GM12878 (cell line): ENCODE measurements at regions not wholly inside any gene's neighbourhood (a gene's known extent, or its start where the extent isn't known, plus 50 kb on each side); places are given as distances from the start of the nearest gene placed in this dataset.
A peak's percentile ranks its signal among the peaks of the same experiment; 100 is the strongest.

Experiments used
- ATAC-seq: fragments of 200-7000 bp; cut with Tn5 transposase; 3 replicates; pipeline ENCODE4 v1.9.1; 2020; ENCODE audit warnings: mild to moderate bottlenecking, moderate library complexity
- BruUV-seq: library from RNA; stranded (reverse); fragments of 400-500 nt; replicated peaks from 2 replicates; lab custom pipeline; 2021; lab: Mats Ljungman, UMichigan
- CTCF ChIA-PET: fragments of 300-600 bp; sonication (Branson Sonifier 250); formaldehyde crosslinking; extraction: SDS; loops from one replicate; lab custom pipeline; 2021; ENCODE audit warnings: inconsistent platforms; lab: Yijun Ruan, JAX
- POLR2A ChIA-PET: fragments of 350-600 bp; formaldehyde crosslinking; extraction: SDS; loops from one replicate; lab custom pipeline; 2021; ENCODE audit warnings: inconsistent platforms; lab: Charles Lee
- RAD21 ChIA-PET: fragments of 300-600 bp; sonication (Branson Sonifier 250); formaldehyde crosslinking; loops from one replicate; lab custom pipeline; 2023; ENCODE audit warnings: antibody characterized with exemption; ENCODE audit not compliant: unreplicated experiment; lab: Charles Lee
- SMC1A ChIA-PET: fragments of 300-600 bp; sonication (Branson Sonifier 250); formaldehyde crosslinking; loops from one replicate; lab custom pipeline; 2023; ENCODE audit not compliant: unreplicated experiment, uncharacterized antibody; lab: Charles Lee
- DNase-seq: peaks from one replicate; pipeline ENCODE4 v3.0.0-alpha.2; 2011; ENCODE audit warnings: low read depth, low spot score
- FAIRE-seq: peaks from 3 replicates; lab custom pipeline; 2011; peaks lifted over from hg19 to GRCh38; lab: Jason Lieb, UNC
- H2AFZ ChIP-seq: 2 replicates; pipeline ENCODE4 v1.6.0; 2011; ENCODE audit warnings: low read depth, low read length, control low read depth; ENCODE audit not compliant: control insufficient read depth
- H3K27ac ChIP-seq: 2 replicates; pipeline ENCODE4 v1.5.1; 2011; ENCODE audit warnings: control low read depth; ENCODE audit not compliant: control insufficient read depth, insufficient read depth
- H3K27me3 ChIP-seq, 2 experiments: replicated peaks in 1 of 2; 2 replicates each; pipeline versions ENCODE4 v1.6.0 to v1.6.1; 2011; ENCODE audit warnings: low read length in 1 of 2; ENCODE audit not compliant: control insufficient read depth in 2 of 2, insufficient read depth in 2 of 2
- H3K36me3 ChIP-seq, 2 experiments: 2 replicates each; pipeline ENCODE4 v1.5.1; 2011; ENCODE audit warnings: low read length in 1 of 2; ENCODE audit not compliant: control insufficient read depth in 2 of 2, insufficient read depth in 2 of 2
- H3K4me1 ChIP-seq: 2 replicates; pipeline ENCODE4 v1.6.1; 2011; ENCODE audit warnings: mild to moderate bottlenecking, low read length, moderate library complexity, mixed read lengths; ENCODE audit not compliant: control insufficient read depth, insufficient read depth
- H3K4me2 ChIP-seq: 2 replicates; pipeline ENCODE4 v1.6.0; 2011; ENCODE audit warnings: control low read depth; ENCODE audit not compliant: control insufficient read depth, insufficient read depth
- H3K4me3 ChIP-seq: fragments of 200-600 bp; sonication (generic); 2 replicates; pipeline ENCODE4 v1.5.1; 2016
- H3K79me2 ChIP-seq: 2 replicates; pipeline ENCODE4 v1.6.0; 2011; ENCODE audit warnings: low read length; ENCODE audit not compliant: control insufficient read depth, insufficient read depth
- H3K9ac ChIP-seq: 2 replicates; pipeline ENCODE4 v1.8.0; 2011; ENCODE audit warnings: low read length, control low read depth, mixed read lengths; ENCODE audit not compliant: control insufficient read depth, insufficient read depth
- H3K9me3 ChIP-seq: replicated peaks from 3 replicates; pipeline ENCODE4 v1.5.1; 2011; ENCODE audit warnings: mild to moderate bottlenecking, low read length; ENCODE audit not compliant: control insufficient read depth, insufficient read depth
- H4K20me1 ChIP-seq: 2 replicates; pipeline ENCODE4 v1.6.0; 2011; ENCODE audit not compliant: control insufficient read depth, insufficient read depth
- BCL11A ChIP-seq: IDR thresholded peaks from 2 replicates; pipeline ENCODE4 v1.6.1; 2011; ENCODE audit warnings: low read depth, low read length
- CREB1 ChIP-seq: IDR thresholded peaks from 2 replicates; pipeline ENCODE4 v1.6.1; 2012; ENCODE audit warnings: low read depth, mild to moderate bottlenecking, inconsistent platforms
- KDM1A ChIP-seq: fragments of 200-600 bp; sonication (generic); IDR thresholded peaks from 2 replicates; pipeline ENCODE4 v1.6.1; 2016; ENCODE audit warnings: borderline replicate concordance
- MEF2A ChIP-seq: IDR thresholded peaks from 2 replicates; pipeline ENCODE4 v1.6.1; 2011; ENCODE audit warnings: low read depth, mild to moderate bottlenecking, low read length, moderate library complexity; ENCODE audit not compliant: insufficient read depth
- MYB ChIP-seq: fragments of 150-350 bp; IDR thresholded peaks from 2 replicates; pipeline ENCODE4 v1.6.1; 2014; ENCODE audit warnings: mild to moderate bottlenecking, low read depth, low read length, borderline replicate concordance
- POLR2AphosphoS5 ChIP-seq: IDR thresholded peaks from 2 replicates; pipeline ENCODE4 v1.6.1; 2011; ENCODE audit warnings: mild to moderate bottlenecking, low read length, inconsistent platforms
- RELA ChIP-seq: fragments of 450-650 bp; IDR thresholded peaks from 2 replicates; pipeline ENCODE4 v1.8.0; 2014; ENCODE audit warnings: borderline replicate concordance; ENCODE audit not compliant: partially characterized antibody
- ZBED1 ChIP-seq: IDR thresholded peaks from 2 replicates; pipeline ENCODE4 v1.6.1; 2016; ENCODE audit warnings: borderline replicate concordance
- WGBS: methylation state at CpG from one replicate; pipeline ENCODE4 v1.1.6; 2016; ENCODE audit warnings: low lambda C conversion rate; ENCODE audit not compliant: insufficient replicate concordance, insufficient coverage; ENCODE audit errors: missing lambda C conversion rate; 5-methylcytosine and 5-hydroxymethylcytosine counted together
- in situ Hi-C: fragments of 300-500 bp; cut with MboI; formaldehyde crosslinking; loops from 9 replicates; pipeline ENCODE4 v1.14.3; 2018; ENCODE audit warnings: mixed read lengths
- intact Hi-C: fragments of 100-400 bp; cut with micrococcal nuclease; formaldehyde crosslinking; loops from one replicate; pipeline ENCODE4 v1.14.2; 2022; ENCODE audit not compliant: unreplicated experiment
- TF ChIP-seq, protein P1 (sequence below): IDR thresholded peaks from 2 replicates; pipeline ENCODE4 v1.6.1; 2012; ENCODE audit warnings: low read depth, low read length, improper control_type of control experiment
- TF ChIP-seq, protein P2 (sequence below): fragments of 450-650 bp; formaldehyde crosslinking; IDR thresholded peaks from 2 replicates; pipeline ENCODE4 v1.4.0; 2022; ENCODE audit warnings: mild to moderate bottlenecking, moderate library complexity
- TF ChIP-seq, protein P3 (sequence below): IDR thresholded peaks from 2 replicates; pipeline ENCODE4 v1.6.1; 2012; ENCODE audit warnings: low read depth, low read length, improper control_type of control experiment
- TF ChIP-seq, protein P4 (sequence below): fragments of 450-650 bp; IDR thresholded peaks from 2 replicates; pipeline ENCODE4 v1.6.1; 2017; ENCODE audit warnings: mild to moderate bottlenecking, moderate library complexity

DNA sequence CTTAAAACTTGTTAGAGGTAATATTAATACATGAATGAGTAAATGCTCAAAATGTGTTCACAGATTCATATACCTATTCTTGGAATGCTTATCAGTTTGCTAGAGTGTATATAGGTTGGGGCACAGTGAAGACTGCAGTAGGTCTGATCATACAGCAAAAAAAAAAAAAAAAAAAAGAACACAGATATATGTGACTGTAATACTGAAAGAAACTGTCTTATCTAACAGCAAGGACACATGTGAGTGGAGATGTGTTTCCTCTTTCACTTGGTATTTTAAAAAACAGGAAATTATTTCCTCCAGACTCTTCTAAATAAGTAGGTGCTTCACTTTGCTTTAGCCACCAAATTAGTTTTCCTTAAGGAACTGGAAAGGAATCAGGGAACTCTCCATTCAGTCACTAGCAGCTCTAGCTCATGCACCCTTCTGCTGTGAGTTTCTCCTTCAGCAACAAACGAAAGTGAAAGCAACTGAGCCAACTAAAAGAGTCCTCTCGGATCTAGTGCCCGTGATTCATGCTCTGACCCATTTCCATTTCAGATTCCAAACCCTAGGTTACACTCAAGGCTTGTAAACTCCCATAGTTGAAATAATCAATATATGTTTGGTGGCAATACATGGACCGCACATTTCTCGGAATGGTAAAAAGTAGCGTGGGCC is 98.5 kb downstream of the DSEL start:
- H3K36me3 ChIP-seq: no peaks in the 10 kb centered on the region
- ATAC-seq: peak; percentile 88
- no TSS peak for BruUV-seq
- H2AFZ ChIP-seq: peak overlapping the region; percentile 63
- peak; percentile 5 for DNase-seq
- ChIA-PET SMC1A (interaction anchor here (0.6 kb wide), 1 partner anchor 249 kb away, joined by 3 read pairs; no protein-coding TSS in a partner anchor), CTCF (no interaction called here), RAD21 (no interaction called here), POLR2A (no interaction called here)
- H3K4me1 ChIP-seq: no peaks in the 10 kb centered on the region
- TF ChIP-seq POLR2AphosphoS5 (no peak), KDM1A (no peak), BCL11A (no peak), MEF2A (no peak), CREB1 (no peak), ZBED1 (no peak), RELA (no peak), MYB (no peak)
- TF ChIP-seq, protein P1, sequence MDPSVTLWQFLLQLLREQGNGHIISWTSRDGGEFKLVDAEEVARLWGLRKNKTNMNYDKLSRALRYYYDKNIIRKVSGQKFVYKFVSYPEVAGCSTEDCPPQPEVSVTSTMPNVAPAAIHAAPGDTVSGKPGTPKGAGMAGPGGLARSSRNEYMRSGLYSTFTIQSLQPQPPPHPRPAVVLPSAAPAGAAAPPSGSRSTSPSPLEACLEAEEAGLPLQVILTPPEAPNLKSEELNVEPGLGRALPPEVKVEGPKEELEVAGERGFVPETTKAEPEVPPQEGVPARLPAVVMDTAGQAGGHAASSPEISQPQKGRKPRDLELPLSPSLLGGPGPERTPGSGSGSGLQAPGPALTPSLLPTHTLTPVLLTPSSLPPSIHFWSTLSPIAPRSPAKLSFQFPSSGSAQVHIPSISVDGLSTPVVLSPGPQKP: no peak
- TF ChIP-seq, protein P2, sequence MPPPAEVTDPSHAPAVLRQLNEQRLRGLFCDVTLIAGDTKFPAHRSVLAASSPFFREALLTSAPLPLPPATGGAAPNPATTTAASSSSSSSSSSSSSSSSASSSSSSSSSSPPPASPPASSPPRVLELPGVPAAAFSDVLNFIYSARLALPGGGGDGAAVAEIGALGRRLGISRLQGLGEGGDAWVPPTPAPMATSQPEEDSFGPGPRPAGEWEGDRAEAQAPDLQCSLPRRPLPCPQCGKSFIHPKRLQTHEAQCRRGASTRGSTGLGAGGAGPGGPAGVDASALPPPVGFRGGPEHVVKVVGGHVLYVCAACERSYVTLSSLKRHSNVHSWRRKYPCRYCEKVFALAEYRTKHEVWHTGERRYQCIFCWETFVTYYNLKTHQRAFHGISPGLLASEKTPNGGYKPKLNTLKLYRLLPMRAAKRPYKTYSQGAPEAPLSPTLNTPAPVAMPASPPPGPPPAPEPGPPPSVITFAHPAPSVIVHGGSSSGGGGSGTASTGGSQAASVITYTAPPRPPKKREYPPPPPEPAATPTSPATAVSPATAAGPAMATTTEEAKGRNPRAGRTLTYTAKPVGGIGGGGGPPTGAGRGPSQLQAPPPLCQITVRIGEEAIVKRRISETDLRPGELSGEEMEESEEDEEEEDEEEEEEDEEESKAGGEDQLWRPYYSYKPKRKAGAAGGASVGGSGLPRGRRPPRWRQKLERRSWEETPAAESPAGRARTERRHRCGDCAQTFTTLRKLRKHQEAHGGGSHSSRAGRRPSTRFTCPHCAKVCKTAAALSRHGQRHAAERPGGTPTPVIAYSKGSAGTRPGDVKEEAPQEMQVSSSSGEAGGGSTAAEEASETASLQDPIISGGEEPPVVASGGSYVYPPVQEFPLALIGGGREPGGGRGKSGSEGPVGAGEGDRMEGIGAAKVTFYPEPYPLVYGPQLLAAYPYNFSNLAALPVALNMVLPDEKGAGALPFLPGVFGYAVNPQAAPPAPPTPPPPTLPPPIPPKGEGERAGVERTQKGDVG (CRISPR knock-in tag): no peak
- TF ChIP-seq, protein P3, sequence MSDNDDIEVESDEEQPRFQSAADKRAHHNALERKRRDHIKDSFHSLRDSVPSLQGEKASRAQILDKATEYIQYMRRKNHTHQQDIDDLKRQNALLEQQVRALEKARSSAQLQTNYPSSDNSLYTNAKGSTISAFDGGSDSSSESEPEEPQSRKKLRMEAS: no peak
- TF ChIP-seq, protein P4, sequence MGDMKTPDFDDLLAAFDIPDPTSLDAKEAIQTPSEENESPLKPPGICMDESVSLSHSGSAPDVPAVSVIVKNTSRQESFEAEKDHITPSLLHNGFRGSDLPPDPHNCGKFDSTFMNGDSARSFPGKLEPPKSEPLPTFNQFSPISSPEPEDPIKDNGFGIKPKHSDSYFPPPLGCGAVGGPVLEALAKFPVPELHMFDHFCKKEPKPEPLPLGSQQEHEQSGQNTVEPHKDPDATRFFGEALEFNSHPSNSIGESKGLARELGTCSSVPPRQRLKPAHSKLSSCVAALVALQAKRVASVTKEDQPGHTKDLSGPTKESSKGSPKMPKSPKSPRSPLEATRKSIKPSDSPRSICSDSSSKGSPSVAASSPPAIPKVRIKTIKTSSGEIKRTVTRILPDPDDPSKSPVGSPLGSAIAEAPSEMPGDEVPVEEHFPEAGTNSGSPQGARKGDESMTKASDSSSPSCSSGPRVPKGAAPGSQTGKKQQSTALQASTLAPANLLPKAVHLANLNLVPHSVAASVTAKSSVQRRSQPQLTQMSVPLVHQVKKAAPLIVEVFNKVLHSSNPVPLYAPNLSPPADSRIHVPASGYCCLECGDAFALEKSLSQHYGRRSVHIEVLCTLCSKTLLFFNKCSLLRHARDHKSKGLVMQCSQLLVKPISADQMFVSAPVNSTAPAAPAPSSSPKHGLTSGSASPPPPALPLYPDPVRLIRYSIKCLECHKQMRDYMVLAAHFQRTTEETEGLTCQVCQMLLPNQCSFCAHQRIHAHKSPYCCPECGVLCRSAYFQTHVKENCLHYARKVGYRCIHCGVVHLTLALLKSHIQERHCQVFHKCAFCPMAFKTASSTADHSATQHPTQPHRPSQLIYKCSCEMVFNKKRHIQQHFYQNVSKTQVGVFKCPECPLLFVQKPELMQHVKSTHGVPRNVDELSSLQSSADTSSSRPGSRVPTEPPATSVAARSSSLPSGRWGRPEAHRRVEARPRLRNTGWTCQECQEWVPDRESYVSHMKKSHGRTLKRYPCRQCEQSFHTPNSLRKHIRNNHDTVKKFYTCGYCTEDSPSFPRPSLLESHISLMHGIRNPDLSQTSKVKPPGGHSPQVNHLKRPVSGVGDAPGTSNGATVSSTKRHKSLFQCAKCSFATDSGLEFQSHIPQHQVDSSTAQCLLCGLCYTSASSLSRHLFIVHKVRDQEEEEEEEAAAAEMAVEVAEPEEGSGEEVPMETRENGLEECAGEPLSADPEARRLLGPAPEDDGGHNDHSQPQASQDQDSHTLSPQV: no peak
- no peaks in the 10 kb centered on the region for H4K20me1 ChIP-seq
- H3K79me2 ChIP-seq: no peaks in the 10 kb centered on the region
- H3K27ac ChIP-seq: no peak overlapping the region
- 50% methylated on average over 6 of the region's 6 CpGs for WGBS
- no peak overlapping the region for H3K4me3 ChIP-seq
- intact Hi-C loops: no loop called here
- H3K4me2 ChIP-seq: peak overlapping the region; percentile 38; the same call in 1 of the 2 replicates
- in situ Hi-C loops: no loop called here
- no peaks in the 10 kb centered on the region for H3K9me3 ChIP-seq
- H3K27me3 ChIP-seq: no peaks in the 10 kb centered on the region
- no peak overlapping the region for H3K9ac ChIP-seq
- no peak for FAIRE-seq
